RWPE1 (cell line): ENCODE measurements at regions not wholly inside any gene's neighbourhood (a gene's known extent, or its start where the extent isn't known, plus 50 kb on each side); places are given as distances from the start of the nearest gene placed in this dataset.

Experiments
- CTCF ChIA-PET: fragments of 350-600 bp; sonication (Branson Sonifier 250); formaldehyde crosslinking; extraction: SDS; loops from one replicate; lab custom pipeline; 2021; lab: Yijun Ruan, JAX
- POLR2A ChIA-PET: fragments of 400-600 bp; formaldehyde crosslinking; extraction: SDS; loops from one replicate; lab custom pipeline; 2020; ENCODE audit warnings: antibody characterized with exemption; ENCODE audit not compliant: low non-redundant PET; lab: Yijun Ruan, JAX
- DNase-seq: peaks from one replicate; pipeline ENCODE4 v3.0.0; 2012; ENCODE audit warnings: low spot score
- H3K27ac ChIP-seq: fragments of 450-650 bp; 2 replicates; pipeline ENCODE4 v1.5.1; 2017
- CTCF ChIP-seq: fragments of 450-650 bp; conservative IDR thresholded peaks from 2 replicates; pipeline ENCODE4 v1.5.1; 2017; ENCODE audit warnings: low read depth, mild to moderate bottlenecking

GRCh38 chr17:14986127-14986526, 279.0 kb downstream of the PMP22 start:
- ChIA-PET CTCF (no interaction called here), POLR2A (no interaction called here)
- H3K27ac ChIP-seq = no peak overlapping the region
- no peak for DNase-seq
- no peak for TF ChIP-seq CTCF

- H3K27ac ChIP-seq = no peak overlapping the region
- no peak for DNase-seq
- no peak for TF ChIP-seq CTCF
- CTCF ChIA-PET = no interaction called here
- POLR2A ChIA-PET = no interaction called here
These were observed 292.3 kb downstream of the PMP22 start for GRCh38 chr17:14972844-14973243.

GRCh38 chr17:14971054-14971453, 294.1 kb downstream of the PMP22 start:
- DNase-seq = no peak
- TF ChIP-seq CTCF = no peak
- H3K27ac ChIP-seq = no peak overlapping the region
- ChIA-PET CTCF (no interaction called here), POLR2A (no interaction called here)

- no peak for TF ChIP-seq CTCF
- no peak for DNase-seq
- CTCF ChIA-PET = no interaction called here
- POLR2A ChIA-PET = no interaction called here
- no peak overlapping the region for H3K27ac ChIP-seq
These were observed 305.9 kb downstream of the PMP22 start for GRCh38 chr17:14959106-14959648.

- DNase-seq = no peak
- no peak for TF ChIP-seq CTCF
- no peak overlapping the region for H3K27ac ChIP-seq
- ChIA-PET CTCF (no interaction called here), POLR2A (no interaction called here)
These were observed 311.7 kb downstream of the PMP22 start for GRCh38 chr17:14953405-14953804.

GRCh38 chr17:14950686-14951085, 314.4 kb downstream of the PMP22 start:
- no peak overlapping the region for H3K27ac ChIP-seq
- POLR2A ChIA-PET = no interaction called here
- TF ChIP-seq CTCF = no peak
- CTCF ChIA-PET = no interaction called here
- no peak for DNase-seq
